ENCODE measurements at regions not wholly inside any gene's neighbourhood (a gene's known extent, or its start where the extent isn't known, plus 50 kb on each side); places are given as distances from the start of the nearest gene placed in this dataset.
"Not testable (repeated sequence)": the region's sequence is repeated elsewhere in the genome, so short reads cannot be mapped to it uniquely, and the experiment has no call there.

- Histone ChIP-seq H3K56ac (ENCODE audit: low read length) (no peak overlapping the region), H4K5ac (ENCODE audit: low read length) (no peak overlapping the region), H3K4me2 (ENCODE audit: low read length) (no peak overlapping the region), H3K27ac (ENCODE audit: low read depth, low read length) (no peak overlapping the region), H2BK5ac (ENCODE audit: low read length) (no peak overlapping the region), H3K4ac (ENCODE audit: low read depth, low read length) (no peak overlapping the region), H2BK15ac (replicated peaks; ENCODE audit: low read depth) (no peak overlapping the region), H3K23ac (ENCODE audit: low read length) (no peak overlapping the region), H4K8ac (ENCODE audit: low read depth, low read length) (no peak overlapping the region), H3K4me3 (ENCODE audit: low read length) (no peak overlapping the region), H3K79me1 (ENCODE audit: low read length) (no peaks in the 10 kb centered on the region), H2BK120ac (ENCODE audit: low read depth, low read length) (no peak overlapping the region), H3K79me2 (ENCODE audit: control insufficient read depth, insufficient read depth, low read length) (no peaks in the 10 kb centered on the region), H3K36me3 (ENCODE audit: control insufficient read depth, insufficient read depth, low read length) (no peaks in the 10 kb centered on the region), H3K9ac (ENCODE audit: low read length) (no peak overlapping the region), H3K27me3 (ENCODE audit: insufficient read depth, low read length, poor library complexity) (no peaks in the 10 kb centered on the region), H3K18ac (ENCODE audit: low read length) (no peak overlapping the region), H3K4me1 (ENCODE audit: control insufficient read depth, low read depth, low read length) (no peaks in the 10 kb centered on the region), H2AK5ac (ENCODE audit: low read length) (no peak overlapping the region)
- WGBS (ENCODE audit: extremely low coverage, insufficient coverage, low lambda C conversion rate): no CpG with 5 or more reads among the region's 4 CpGs
- DNase-seq: peak; percentile 32
Measured at GRCh38 chr6:7025861-7026260, 81.9 kb upstream of the RREB1 start.

GRCh38 chr6:7028963-7029362 is 78.8 kb upstream of the RREB1 start:
- not testable (repeated sequence) for H3K36me3 ChIP-seq (ENCODE audit: control insufficient read depth, insufficient read depth, low read length); H3K9ac ChIP-seq (ENCODE audit: low read length); H3K79me1 ChIP-seq (ENCODE audit: low read length); H3K23ac ChIP-seq (ENCODE audit: low read length); H3K4me3 ChIP-seq (ENCODE audit: low read length); H4K5ac ChIP-seq (ENCODE audit: low read length); H3K4ac ChIP-seq (ENCODE audit: low read depth, low read length); H3K4me2 ChIP-seq (ENCODE audit: low read length); H2BK5ac ChIP-seq (ENCODE audit: low read length); H3K18ac ChIP-seq (ENCODE audit: low read length); H2AK5ac ChIP-seq (ENCODE audit: low read length); H3K79me2 ChIP-seq (ENCODE audit: control insufficient read depth, insufficient read depth, low read length); H3K56ac ChIP-seq (ENCODE audit: low read length); H3K4me1 ChIP-seq (ENCODE audit: control insufficient read depth, low read depth, low read length); H3K27me3 ChIP-seq (ENCODE audit: insufficient read depth, low read length, poor library complexity); H4K8ac ChIP-seq (ENCODE audit: low read depth, low read length); DNase-seq; H2BK120ac ChIP-seq (ENCODE audit: low read depth, low read length); H3K27ac ChIP-seq (ENCODE audit: low read depth, low read length); H2BK15ac ChIP-seq (replicated peaks; ENCODE audit: low read depth)

GRCh38 chr6:7030968-7031367 is 76.8 kb upstream of the RREB1 start:
- H3K79me1 ChIP-seq (ENCODE audit: low read length); H3K18ac ChIP-seq (ENCODE audit: low read length); H3K27me3 ChIP-seq (ENCODE audit: insufficient read depth, low read length, poor library complexity); H3K23ac ChIP-seq (ENCODE audit: low read length); H3K4ac ChIP-seq (ENCODE audit: low read depth, low read length); H3K79me2 ChIP-seq (ENCODE audit: control insufficient read depth, insufficient read depth, low read length); H3K36me3 ChIP-seq (ENCODE audit: control insufficient read depth, insufficient read depth, low read length); H3K4me2 ChIP-seq (ENCODE audit: low read length); H2BK120ac ChIP-seq (ENCODE audit: low read depth, low read length); H3K4me1 ChIP-seq (ENCODE audit: control insufficient read depth, low read depth, low read length); H2AK5ac ChIP-seq (ENCODE audit: low read length); H2BK5ac ChIP-seq (ENCODE audit: low read length); H3K27ac ChIP-seq (ENCODE audit: low read depth, low read length); H4K8ac ChIP-seq (ENCODE audit: low read depth, low read length); H3K9ac ChIP-seq (ENCODE audit: low read length); H3K56ac ChIP-seq (ENCODE audit: low read length); H4K5ac ChIP-seq (ENCODE audit: low read length); DNase-seq; H3K4me3 ChIP-seq (ENCODE audit: low read length); H2BK15ac ChIP-seq (replicated peaks; ENCODE audit: low read depth): not testable (repeated sequence)
- WGBS (ENCODE audit: extremely low coverage, insufficient coverage, low lambda C conversion rate): no CpG with 5 or more reads among the region's 4 CpGs

GRCh38 chr6:7033202-7033601 is 74.6 kb upstream of the RREB1 start:
- Histone ChIP-seq H3K9ac (ENCODE audit: low read length) (no peak overlapping the region), H4K8ac (ENCODE audit: low read depth, low read length) (no peak overlapping the region), H3K36me3 (ENCODE audit: control insufficient read depth, insufficient read depth, low read length) (no peaks in the 10 kb centered on the region), H3K27ac (ENCODE audit: low read depth, low read length) (no peak overlapping the region), H3K56ac (ENCODE audit: low read length) (no peak overlapping the region), H3K79me2 (ENCODE audit: control insufficient read depth, insufficient read depth, low read length) (no peaks in the 10 kb centered on the region), H2AK5ac (ENCODE audit: low read length) (no peak overlapping the region), H3K18ac (ENCODE audit: low read length) (no peak overlapping the region), H3K4me1 (ENCODE audit: control insufficient read depth, low read depth, low read length) (no peaks in the 10 kb centered on the region), H4K5ac (ENCODE audit: low read length) (no peak overlapping the region), H3K79me1 (ENCODE audit: low read length) (no peaks in the 10 kb centered on the region), H2BK120ac (ENCODE audit: low read depth, low read length) (no peak overlapping the region), H2BK15ac (replicated peaks; ENCODE audit: low read depth) (no peak overlapping the region), H3K23ac (ENCODE audit: low read length) (no peak overlapping the region), H3K4me2 (ENCODE audit: low read length) (no peak overlapping the region), H2BK5ac (ENCODE audit: low read length) (no peak overlapping the region), H3K4me3 (ENCODE audit: low read length) (no peak overlapping the region), H3K27me3 (ENCODE audit: insufficient read depth, low read length, poor library complexity) (no peaks in the 10 kb centered on the region), H3K4ac (ENCODE audit: low read depth, low read length) (no peak overlapping the region)
- no CpG with 5 or more reads among the region's 5 CpGs for WGBS (ENCODE audit: extremely low coverage, insufficient coverage, low lambda C conversion rate)
- no peak for DNase-seq

- no peak overlapping the region for H3K9ac ChIP-seq (ENCODE audit: low read length)
- H3K23ac ChIP-seq (ENCODE audit: low read length): no peak overlapping the region
- H3K4me1 ChIP-seq (ENCODE audit: control insufficient read depth, low read depth, low read length): no peaks in the 10 kb centered on the region
Measured at GRCh38 chr6:7034055-7034454, 73.7 kb upstream of the RREB1 start.

GRCh38 chr6:7035837-7036249 is 71.9 kb upstream of the RREB1 start:
- Histone ChIP-seq H3K4me1 (ENCODE audit: control insufficient read depth, low read depth, low read length) (no peaks in the 10 kb centered on the region), H3K4ac (ENCODE audit: low read depth, low read length) (no peak overlapping the region), H3K36me3 (ENCODE audit: control insufficient read depth, insufficient read depth, low read length) (no peaks in the 10 kb centered on the region), H3K79me2 (ENCODE audit: control insufficient read depth, insufficient read depth, low read length) (no peaks in the 10 kb centered on the region), H3K23ac (ENCODE audit: low read length) (no peak overlapping the region), H3K9ac (ENCODE audit: low read length) (no peak overlapping the region), H3K56ac (ENCODE audit: low read length) (no peak overlapping the region), H3K18ac (ENCODE audit: low read length) (no peak overlapping the region), H2BK120ac (ENCODE audit: low read depth, low read length) (no peak overlapping the region), H3K27ac (ENCODE audit: low read depth, low read length) (no peak overlapping the region), H2AK5ac (ENCODE audit: low read length) (no peak overlapping the region), H3K79me1 (ENCODE audit: low read length) (no peaks in the 10 kb centered on the region), H2BK5ac (ENCODE audit: low read length) (no peak overlapping the region), H3K4me3 (ENCODE audit: low read length) (no peak overlapping the region), H3K4me2 (ENCODE audit: low read length) (no peak overlapping the region), H2BK15ac (replicated peaks; ENCODE audit: low read depth) (no peak overlapping the region), H4K8ac (ENCODE audit: low read depth, low read length) (no peak overlapping the region), H3K27me3 (ENCODE audit: insufficient read depth, low read length, poor library complexity) (no peaks in the 10 kb centered on the region), H4K5ac (ENCODE audit: low read length) (no peak overlapping the region)
- DNase-seq: peak; percentile 44
- WGBS (ENCODE audit: extremely low coverage, insufficient coverage, low lambda C conversion rate): no CpG with 5 or more reads among the region's 2 CpGs

More at GRCh38 chr6:7034055-7034454, 73.7 kb upstream of the RREB1 start:
- H3K36me3 ChIP-seq (ENCODE audit: control insufficient read depth, insufficient read depth, low read length): no peaks in the 10 kb centered on the region
- H3K56ac ChIP-seq (ENCODE audit: low read length): no peak overlapping the region
- no CpG with 5 or more reads among the region's 1 CpG for WGBS (ENCODE audit: extremely low coverage, insufficient coverage, low lambda C conversion rate)
- no peak overlapping the region for H2BK5ac ChIP-seq (ENCODE audit: low read length)
- DNase-seq: no peak
- H4K5ac ChIP-seq (ENCODE audit: low read length): no peak overlapping the region
- H4K8ac ChIP-seq (ENCODE audit: low read depth, low read length): no peak overlapping the region
- no peak overlapping the region for H3K18ac ChIP-seq (ENCODE audit: low read length)
- H2BK120ac ChIP-seq (ENCODE audit: low read depth, low read length): no peak overlapping the region
- no peaks in the 10 kb centered on the region for H3K79me1 ChIP-seq (ENCODE audit: low read length)
- no peak overlapping the region for H2BK15ac ChIP-seq (replicated peaks; ENCODE audit: low read depth)
- no peak overlapping the region for H3K4me2 ChIP-seq (ENCODE audit: low read length)
- H3K4ac ChIP-seq (ENCODE audit: low read depth, low read length): no peak overlapping the region
- no peaks in the 10 kb centered on the region for H3K27me3 ChIP-seq (ENCODE audit: insufficient read depth, low read length, poor library complexity)
- H3K4me3 ChIP-seq (ENCODE audit: low read length): no peak overlapping the region
- no peak overlapping the region for H2AK5ac ChIP-seq (ENCODE audit: low read length)
- H3K79me2 ChIP-seq (ENCODE audit: control insufficient read depth, insufficient read depth, low read length): no peaks in the 10 kb centered on the region
- no peak overlapping the region for H3K27ac ChIP-seq (ENCODE audit: low read depth, low read length)

Measured in mesendoderm (in vitro differentiated cells).